ENCODE measurements at regions not wholly inside any gene's neighbourhood (a gene's known extent, or its start where the extent isn't known, plus 50 kb on each side); places are given as distances from the start of the nearest gene placed in this dataset.

DNA sequence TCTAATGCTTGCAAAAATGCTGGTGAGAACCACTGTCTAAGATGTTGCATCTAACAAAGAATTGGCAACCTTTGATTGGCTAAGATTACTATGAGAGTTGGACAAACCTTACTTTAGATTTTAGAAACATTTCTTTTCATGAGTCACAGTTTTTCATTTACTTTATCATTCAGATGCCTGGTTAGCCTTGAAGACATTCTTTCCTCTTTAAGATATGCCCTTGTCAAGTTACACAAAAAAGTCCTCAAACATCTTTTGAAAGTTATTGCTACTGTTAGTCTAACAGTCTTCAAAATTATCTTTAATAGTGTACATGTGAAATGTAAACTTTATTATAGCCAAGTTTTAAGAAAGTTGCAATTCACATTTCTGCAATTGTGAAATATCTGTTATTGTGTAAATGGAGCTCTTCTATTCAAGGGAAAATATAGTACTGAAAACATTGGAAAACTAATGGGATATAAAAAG, 276.3 kb downstream of the RND3 start:
- Histone ChIP-seq H3K79me2 (ENCODE audit: control insufficient read depth, insufficient read depth, low read length, poor library complexity) (no peaks in the 10 kb centered on the region), H4K91ac (ENCODE audit: low read depth, low read length) (no peak overlapping the region), H2BK5ac (ENCODE audit: low read depth, low read length, poor library complexity) (no peak overlapping the region), H3K79me1 (ENCODE audit: low read length) (no peaks in the 10 kb centered on the region), H2AFZ (ENCODE audit: insufficient read depth, low read length, poor library complexity) (no peak overlapping the region), H3K27ac (ENCODE audit: low read depth, low read length) (no peak overlapping the region), H3K9me3 (ENCODE audit: insufficient read depth, low read depth, low read length) (no peaks in the 10 kb centered on the region), H4K12ac (ENCODE audit: low read depth, low read length) (no peak overlapping the region), H3K4ac (ENCODE audit: low read depth, low read length) (no peak overlapping the region), H3K27me3 (ENCODE audit: insufficient read depth, low read length) (no peaks in the 10 kb centered on the region), H3K14ac (ENCODE audit: low read length) (no peak overlapping the region), H3K18ac (ENCODE audit: low read length) (no peak overlapping the region), H3K4me1 (ENCODE audit: control insufficient read depth in 1 of 2, insufficient read depth in 2 of 2, low read length in 2 of 2) (no peaks in the 10 kb centered on the region), H2AK5ac (ENCODE audit: low read length) (no peak overlapping the region), H3K9ac (ENCODE audit: low read length) (no peak overlapping the region), H3K36me3 (ENCODE audit: control insufficient read depth in 1 of 2, insufficient read depth in 2 of 2, low read length in 2 of 2) (no peaks in the 10 kb centered on the region), H3K4me2 (ENCODE audit: low read length) (no peak overlapping the region), H2BK120ac (ENCODE audit: insufficient read depth, low read length, poor library complexity) (no peak overlapping the region), H2BK12ac (ENCODE audit: low read length) (no peak overlapping the region), H4K8ac (ENCODE audit: low read depth, low read length) (no peak overlapping the region), H3K4me3 (ENCODE audit: low read depth, low read length) (no peak overlapping the region), H3K23ac (ENCODE audit: low read length) (no peak overlapping the region)
- DNase-seq, result no peak

DNA sequence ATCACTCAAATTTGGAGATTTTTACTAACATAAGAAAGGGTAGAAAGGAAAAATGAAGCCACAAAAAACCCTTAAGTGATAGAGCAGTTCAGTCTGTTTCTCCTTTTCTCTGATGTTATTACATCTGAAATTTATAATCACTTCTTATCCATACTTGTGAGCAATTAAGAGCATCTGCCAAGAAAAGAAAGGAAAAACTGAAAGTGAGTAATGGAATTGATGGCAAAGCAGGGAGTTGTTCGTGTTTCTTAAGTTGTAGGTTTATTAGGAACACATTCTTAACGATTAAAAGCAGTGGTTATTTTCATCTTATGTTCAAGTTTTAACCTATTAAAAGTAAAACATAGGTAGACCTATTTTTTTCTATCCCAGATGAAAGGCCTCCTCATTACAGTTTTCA, 277.7 kb downstream of the RND3 start:
- Histone ChIP-seq H4K12ac (ENCODE audit: low read depth, low read length) (no peak overlapping the region), H3K4me2 (ENCODE audit: low read length) (no peak overlapping the region), H3K79me1 (ENCODE audit: low read length) (no peaks in the 10 kb centered on the region), H3K27me3 (ENCODE audit: insufficient read depth, low read length) (no peaks in the 10 kb centered on the region), H3K18ac (ENCODE audit: low read length) (no peak overlapping the region), H4K91ac (ENCODE audit: low read depth, low read length) (no peak overlapping the region), H2AK5ac (ENCODE audit: low read length) (no peak overlapping the region), H3K9ac (ENCODE audit: low read length) (no peak overlapping the region), H3K23ac (ENCODE audit: low read length) (no peak overlapping the region), H2BK5ac (ENCODE audit: low read depth, low read length, poor library complexity) (no peak overlapping the region), H3K4me1 (ENCODE audit: control insufficient read depth in 1 of 2, insufficient read depth in 2 of 2, low read length in 2 of 2) (no peaks in the 10 kb centered on the region), H3K79me2 (ENCODE audit: control insufficient read depth, insufficient read depth, low read length, poor library complexity) (no peaks in the 10 kb centered on the region), H4K8ac (ENCODE audit: low read depth, low read length) (no peak overlapping the region), H2BK12ac (ENCODE audit: low read length) (no peak overlapping the region), H3K9me3 (ENCODE audit: insufficient read depth, low read depth, low read length) (no peaks in the 10 kb centered on the region), H3K27ac (ENCODE audit: low read depth, low read length) (no peak overlapping the region), H2AFZ (ENCODE audit: insufficient read depth, low read length, poor library complexity) (no peak overlapping the region), H3K14ac (ENCODE audit: low read length) (no peak overlapping the region), H3K36me3 (ENCODE audit: control insufficient read depth in 1 of 2, insufficient read depth in 2 of 2, low read length in 2 of 2) (no peaks in the 10 kb centered on the region), H3K4ac (ENCODE audit: low read depth, low read length) (no peak overlapping the region), H3K4me3 (ENCODE audit: low read depth, low read length) (no peak overlapping the region), H2BK120ac (ENCODE audit: insufficient read depth, low read length, poor library complexity) (no peak overlapping the region)
- no peak for DNase-seq
- no CpG with 5 or more reads among the region's 2 CpGs for WGBS (ENCODE audit: extremely low coverage, insufficient coverage, insufficient read length)

DNA sequence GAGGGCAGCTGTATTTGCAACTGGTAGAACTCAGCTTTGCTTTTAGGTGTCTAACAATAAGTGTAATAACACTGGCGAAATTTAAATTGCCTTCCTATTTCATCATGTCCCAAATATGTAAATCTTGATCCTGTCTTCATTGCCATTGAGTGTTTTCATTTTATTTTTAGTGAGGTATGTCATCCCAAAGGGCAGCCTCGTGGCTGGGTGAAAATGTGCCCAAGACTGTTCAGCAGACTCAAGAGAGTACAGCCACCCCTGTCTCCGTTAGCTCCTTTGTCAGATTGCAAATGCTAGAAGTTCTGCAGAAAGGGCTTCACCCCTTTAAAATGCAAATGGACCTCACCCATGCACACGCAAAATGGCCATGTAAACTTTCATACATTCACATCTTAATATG, 278.8 kb downstream of the RND3 start:
- Histone ChIP-seq H3K79me1 (ENCODE audit: low read length) (no peaks in the 10 kb centered on the region), H3K9ac (ENCODE audit: low read length) (no peak overlapping the region), H3K36me3 (ENCODE audit: control insufficient read depth in 1 of 2, insufficient read depth in 2 of 2, low read length in 2 of 2) (no peaks in the 10 kb centered on the region), H3K18ac (ENCODE audit: low read length) (no peak overlapping the region), H3K4me3 (ENCODE audit: low read depth, low read length) (no peak overlapping the region), H3K14ac (ENCODE audit: low read length) (no peak overlapping the region), H3K27me3 (ENCODE audit: insufficient read depth, low read length) (no peaks in the 10 kb centered on the region), H2BK5ac (ENCODE audit: low read depth, low read length, poor library complexity) (no peak overlapping the region), H2BK12ac (ENCODE audit: low read length) (no peak overlapping the region), H2AFZ (ENCODE audit: insufficient read depth, low read length, poor library complexity) (no peak overlapping the region), H3K27ac (ENCODE audit: low read depth, low read length) (no peak overlapping the region), H4K8ac (ENCODE audit: low read depth, low read length) (no peak overlapping the region), H2BK120ac (ENCODE audit: insufficient read depth, low read length, poor library complexity) (no peak overlapping the region), H3K4me1 (ENCODE audit: control insufficient read depth in 1 of 2, insufficient read depth in 2 of 2, low read length in 2 of 2) (no peaks in the 10 kb centered on the region), H3K23ac (ENCODE audit: low read length) (no peak overlapping the region), H3K4ac (ENCODE audit: low read depth, low read length) (no peak overlapping the region), H2AK5ac (ENCODE audit: low read length) (no peak overlapping the region), H3K4me2 (ENCODE audit: low read length) (no peak overlapping the region), H3K9me3 (ENCODE audit: insufficient read depth, low read depth, low read length) (no peaks in the 10 kb centered on the region), H4K12ac (ENCODE audit: low read depth, low read length) (no peak overlapping the region), H4K91ac (ENCODE audit: low read depth, low read length) (no peak overlapping the region), H3K79me2 (ENCODE audit: control insufficient read depth, insufficient read depth, low read length, poor library complexity) (no peaks in the 10 kb centered on the region)
- DNase-seq, result no peak
- no CpG with 5 or more reads among the region's 4 CpGs for WGBS (ENCODE audit: extremely low coverage, insufficient coverage, insufficient read length)

DNA sequence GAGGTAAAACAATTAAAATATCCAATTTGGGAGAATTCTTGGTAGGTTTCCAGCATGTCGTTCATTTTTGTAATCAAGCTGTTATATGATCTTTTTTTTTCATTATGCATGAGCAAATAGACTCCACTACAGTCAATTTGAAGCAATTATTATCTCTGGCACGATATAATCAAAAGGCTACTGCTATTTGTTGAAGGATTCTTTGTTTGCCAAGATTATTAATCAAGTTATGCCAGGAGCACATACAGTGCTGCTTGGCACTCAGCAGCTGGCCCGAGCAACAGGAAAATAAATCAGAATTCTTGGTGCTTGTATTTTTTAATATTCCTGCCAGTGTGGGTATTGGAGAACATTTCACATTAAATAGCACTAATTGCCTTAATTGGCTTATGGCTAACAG, 279.5 kb downstream of the RND3 start:
- no CpG with 5 or more reads among the region's 3 CpGs for WGBS (ENCODE audit: extremely low coverage, insufficient coverage, insufficient read length)
- DNase-seq, result no peak

More for the DNA sequence above, 279.5 kb downstream of the RND3 start:
- H3K4me1 ChIP-seq (ENCODE audit: control insufficient read depth in 1 of 2, insufficient read depth in 2 of 2, low read length in 2 of 2), result no peaks in the 10 kb centered on the region
- H3K18ac ChIP-seq (ENCODE audit: low read length), result no peak overlapping the region
- no peaks in the 10 kb centered on the region for H3K79me2 ChIP-seq (ENCODE audit: control insufficient read depth, insufficient read depth, low read length, poor library complexity)
- no peak overlapping the region for H2BK120ac ChIP-seq (ENCODE audit: insufficient read depth, low read length, poor library complexity)
- H3K9ac ChIP-seq (ENCODE audit: low read length), result no peak overlapping the region
- H3K27me3 ChIP-seq (ENCODE audit: insufficient read depth, low read length), result no peaks in the 10 kb centered on the region
- no peak overlapping the region for H3K23ac ChIP-seq (ENCODE audit: low read length)
- H3K9me3 ChIP-seq (ENCODE audit: insufficient read depth, low read depth, low read length), result no peaks in the 10 kb centered on the region
- H4K91ac ChIP-seq (ENCODE audit: low read depth, low read length), result no peak overlapping the region
- no peak overlapping the region for H2AFZ ChIP-seq (ENCODE audit: insufficient read depth, low read length, poor library complexity)
- no peak overlapping the region for H3K14ac ChIP-seq (ENCODE audit: low read length)
- no peak overlapping the region for H3K4ac ChIP-seq (ENCODE audit: low read depth, low read length)
- no peak overlapping the region for H2BK12ac ChIP-seq (ENCODE audit: low read length)
- no peaks in the 10 kb centered on the region for H3K36me3 ChIP-seq (ENCODE audit: control insufficient read depth in 1 of 2, insufficient read depth in 2 of 2, low read length in 2 of 2)
- no peak overlapping the region for H4K8ac ChIP-seq (ENCODE audit: low read depth, low read length)
- H4K12ac ChIP-seq (ENCODE audit: low read depth, low read length), result no peak overlapping the region
- H2AK5ac ChIP-seq (ENCODE audit: low read length), result no peak overlapping the region
- H3K4me3 ChIP-seq (ENCODE audit: low read depth, low read length), result no peak overlapping the region
- H3K4me2 ChIP-seq (ENCODE audit: low read length), result no peak overlapping the region
- H3K79me1 ChIP-seq (ENCODE audit: low read length), result no peaks in the 10 kb centered on the region
- H3K27ac ChIP-seq (ENCODE audit: low read depth, low read length), result no peak overlapping the region
- no peak overlapping the region for H2BK5ac ChIP-seq (ENCODE audit: low read depth, low read length, poor library complexity)
